Endothelial cell of umbilical vein (primary cell): ENCODE measurements at regions not wholly inside any gene's neighbourhood (a gene's known extent, or its start where the extent isn't known, plus 50 kb on each side); places are given as distances from the start of the nearest gene placed in this dataset.

Experiments
- BruUV-seq: library from RNA; stranded (reverse); fragments of 400-500 nt; replicated peaks from 2 replicates; lab custom pipeline; 2021; lab: Mats Ljungman, UMichigan
- CTCF ChIA-PET: fragments of 300-600, 350-600 bp; sonication (Branson Sonifier 250); formaldehyde crosslinking; loops from one replicate; lab custom pipeline; 2021; ENCODE audit warnings: antibody characterized with exemption, inconsistent platforms; lab: Charles Lee
- POLR2A ChIA-PET: fragments of 300-600, 350-600 bp; sonication (Branson Sonifier 250); formaldehyde crosslinking; loops from one replicate; lab custom pipeline; 2021; ENCODE audit warnings: antibody characterized with exemption, inconsistent platforms; lab: Charles Lee
- DNase-seq: peaks from one replicate; pipeline ENCODE4 v3.0.0-alpha.2; 2011; ENCODE audit warnings: low read depth, low spot score
- FAIRE-seq: peaks from 2 replicates; lab custom pipeline; 2011; peaks lifted over from hg19 to GRCh38; lab: Jason Lieb, UNC
- H2AFZ ChIP-seq: 2 replicates; pipeline ENCODE4 v1.6.0; 2012; ENCODE audit warnings: low read depth, low read length, control low read depth, inconsistent platforms
- H3K27ac ChIP-seq: 2 replicates; pipeline ENCODE4 v1.5.1; 2011; ENCODE audit warnings: low read depth, mild to moderate bottlenecking, control low read depth, low read length, moderate library complexity; ENCODE audit not compliant: insufficient read depth
- H3K27me3 ChIP-seq, 2 experiments: 2 replicates each; pipeline versions ENCODE4 v1.6.0 to v1.6.1; 2011; ENCODE audit warnings: low read length in 2 of 2, mixed read lengths in 1 of 2; ENCODE audit not compliant: control insufficient read depth in 2 of 2, insufficient read depth in 2 of 2
- H3K36me3 ChIP-seq, 2 experiments: 2 replicates in 1 of 2; 3 replicates in 1 of 2; pipeline ENCODE4 v1.5.1; 2011; ENCODE audit warnings: low read length in 2 of 2, mild to moderate bottlenecking in 1 of 2, moderate library complexity in 1 of 2; ENCODE audit not compliant: control insufficient read depth in 2 of 2, insufficient read depth in 2 of 2; ENCODE audit errors: extremely low read depth in 1 of 2
- H3K4me1 ChIP-seq: 3 replicates; pipeline ENCODE4 v1.5.1; 2011; ENCODE audit warnings: mild to moderate bottlenecking, low read length; ENCODE audit not compliant: control insufficient read depth, insufficient read depth; ENCODE audit errors: extremely low read depth
- H3K4me2 ChIP-seq: 2 replicates; pipeline ENCODE4 v1.6.1; 2011; ENCODE audit warnings: low read length, control low read depth, mixed read lengths; ENCODE audit not compliant: insufficient read depth
- H3K4me3 ChIP-seq, 3 experiments: fragments of 200-600 bp in 1 of 3; sonication (generic), shearing (Covaris generic) in 1 of 3; replicated peaks in 1 of 3; 2 replicates each; pipeline ENCODE4 v1.5.1; 2011 to 2016; ENCODE audit warnings: control low read depth in 3 of 3, low read length in 3 of 3, mild to moderate bottlenecking in 2 of 3, inconsistent platforms in 1 of 3, low read depth in 1 of 3, moderate library complexity in 1 of 3; ENCODE audit not compliant: insufficient read depth in 1 of 3
- H3K79me2 ChIP-seq: 2 replicates; pipeline ENCODE4 v1.6.0; 2012; ENCODE audit warnings: low read length, inconsistent platforms; ENCODE audit not compliant: control insufficient read depth, insufficient read depth
- H3K9ac ChIP-seq: replicated peaks from 2 replicates; pipeline ENCODE3; 2011; ENCODE audit warnings: low read length, control low read depth; ENCODE audit not compliant: insufficient read depth; ENCODE audit errors: extremely low read depth
- H3K9me1 ChIP-seq: replicated peaks from 3 replicates; pipeline ENCODE4 v1.6.0; 2011; ENCODE audit warnings: mild to moderate bottlenecking, low read length; ENCODE audit not compliant: control insufficient read depth, insufficient read depth; ENCODE audit errors: extremely low read depth
- H3K9me3 ChIP-seq: replicated peaks from 2 replicates; pipeline ENCODE4 v1.5.1; 2012; ENCODE audit warnings: low read length, inconsistent platforms; ENCODE audit not compliant: control insufficient read depth, insufficient read depth
- H4K20me1 ChIP-seq: replicated peaks from 2 replicates; pipeline ENCODE3; 2011; ENCODE audit warnings: mild to moderate bottlenecking, low read length; ENCODE audit not compliant: control insufficient read depth, insufficient read depth; ENCODE audit errors: extremely low read depth
- EZH2 ChIP-seq: IDR thresholded peaks from 2 replicates; pipeline ENCODE4 v1.6.1; 2012; ENCODE audit warnings: borderline replicate concordance, low read depth, mild to moderate bottlenecking, moderate library complexity, low read length, inconsistent platforms; ENCODE audit not compliant: severe bottlenecking
- FOS ChIP-seq: IDR thresholded peaks from 2 replicates; pipeline ENCODE4 v1.6.1; 2011; ENCODE audit warnings: mild to moderate bottlenecking, low read length, moderate library complexity, borderline replicate concordance; ENCODE audit not compliant: insufficient read depth
- GATA2 ChIP-seq: IDR thresholded peaks from 2 replicates; pipeline ENCODE4 v1.7.0; 2011; ENCODE audit warnings: low read depth, mild to moderate bottlenecking, moderate library complexity, mixed read lengths, low read length; ENCODE audit not compliant: insufficient read length, insufficient read depth
- JUN ChIP-seq: IDR thresholded peaks from 2 replicates; pipeline ENCODE4 v1.6.1; 2011; ENCODE audit warnings: borderline replicate concordance, low read depth; ENCODE audit not compliant: insufficient read length, insufficient read depth
- MAX ChIP-seq: IDR thresholded peaks from 2 replicates; pipeline ENCODE4 v1.6.1; 2011; ENCODE audit not compliant: insufficient read depth, insufficient read length
- MYC ChIP-seq: IDR thresholded peaks from one replicate; pipeline ENCODE4 v1.6.1; 2011; ENCODE audit warnings: mild to moderate bottlenecking, low read depth, low read length
- POLR2A ChIP-seq: IDR thresholded peaks from 2 replicates; pipeline ENCODE4 v1.6.1; 2012; ENCODE audit warnings: low read depth, mild to moderate bottlenecking, control low read depth, low read length
- POLR2AphosphoS5 ChIP-seq: IDR thresholded peaks from 2 replicates; pipeline ENCODE4 v1.6.1; 2012; ENCODE audit warnings: low read depth, mild to moderate bottlenecking, control low read depth, low read length, moderate library complexity; ENCODE audit not compliant: insufficient read depth
- dilution Hi-C: fragments of 300-500 bp; cut with MboI; formaldehyde crosslinking; loops from one replicate; pipeline ENCODE4 v1.15.0; 2019; ENCODE audit warnings: low sequenced_read_pairs; ENCODE audit not compliant: extremely low pct_ligation_motif_present
- intact Hi-C: fragments of 100-400 bp; cut with micrococcal nuclease; formaldehyde crosslinking; loops from one replicate; pipeline ENCODE4 v1.10.0; 2022
- TF ChIP-seq, protein P1 (sequence below), 2 donors: IDR thresholded peaks; 1 replicate in 1 of 2; 2 replicates in 1 of 2; pipeline ENCODE4 v1.5.1; 2011; ENCODE audit warnings: low read length in 2 of 2, mild to moderate bottlenecking in 2 of 2, moderate library complexity in 2 of 2, control low read depth in 1 of 2, inconsistent platforms in 1 of 2, low read depth in 1 of 2; ENCODE audit not compliant: insufficient read depth in 1 of 2; ENCODE audit errors: extremely low read depth in 1 of 2

- H3K4me1 ChIP-seq, result no peaks in the 10 kb centered on the region
- H4K20me1 ChIP-seq, result no peaks in the 10 kb centered on the region
- no TSS peak for BruUV-seq
- POLR2A ChIA-PET, result no interaction called here
- no peaks in the 10 kb centered on the region for H3K36me3 ChIP-seq
- no peak overlapping the region for H2AFZ ChIP-seq
- TF ChIP-seq FOS (no peak), EZH2 (no peak), JUN (no peak), POLR2AphosphoS5 (no peak), POLR2A (no peak)
- no peaks in the 10 kb centered on the region for H3K9me1 ChIP-seq
- H3K9me3 ChIP-seq, result no peaks in the 10 kb centered on the region
- no peak overlapping the region for H3K27ac ChIP-seq
- CTCF ChIA-PET, result interaction anchor here (0.6 kb wide), 1 partner anchor 1168 kb away, joined by 3 read pairs; no protein-coding TSS in a partner anchor
- intact Hi-C loops, result loop anchor here (10.0 kb wide), 1 partner anchor 175 kb away; no protein-coding TSS in a partner anchor
- no peak overlapping the region for H3K9ac ChIP-seq
- no peak overlapping the region for H3K4me2 ChIP-seq
- dilution Hi-C loops, result no loop called here
- no peak overlapping the region for H3K4me3 ChIP-seq
- H3K27me3 ChIP-seq, result no peaks in the 10 kb centered on the region
- DNase-seq, result no peak
- H3K79me2 ChIP-seq, result no peaks in the 10 kb centered on the region
- no peak for FAIRE-seq
Observed at GRCh38 chr11:87719326-87720073, 455.7 kb downstream of the RAB38 start.

DNA sequence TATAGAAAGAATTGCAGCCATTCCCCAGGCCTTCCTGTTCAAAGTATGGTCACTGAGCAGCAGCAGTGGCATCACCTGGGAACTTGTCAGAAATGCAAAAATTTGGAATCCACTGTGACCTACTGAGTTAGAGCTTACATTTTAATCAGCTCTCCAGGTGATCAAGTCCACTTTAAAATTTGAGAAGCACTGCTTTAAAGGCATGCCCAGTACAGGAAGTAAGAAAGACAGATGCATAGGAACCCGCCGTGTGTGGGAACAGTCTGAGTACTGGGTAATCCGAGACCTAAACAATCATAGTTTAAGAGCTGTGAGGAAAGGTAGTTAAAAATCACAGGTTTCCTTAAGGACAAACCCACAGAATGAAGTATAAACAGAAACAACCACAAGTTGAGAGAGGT is 462.4 kb downstream of the RAB38 start:
- Histone ChIP-seq H3K4me1 (no peaks in the 10 kb centered on the region), H3K4me2 (no peak overlapping the region), H3K27me3 (no peaks in the 10 kb centered on the region), H3K79me2 (no peaks in the 10 kb centered on the region), H3K9ac (no peak overlapping the region), H3K27ac (no peak overlapping the region), H4K20me1 (no peaks in the 10 kb centered on the region), H3K9me1 (no peaks in the 10 kb centered on the region), H3K9me3 (no peaks in the 10 kb centered on the region), H2AFZ (no peak overlapping the region), H3K4me3 (no peak overlapping the region), H3K36me3 (no peaks in the 10 kb centered on the region)
- DNase-seq, result no peak
- intact Hi-C loops (no loop called here), dilution Hi-C loops (no loop called here)
- no TSS peak for BruUV-seq
- no peak for FAIRE-seq
- ChIA-PET POLR2A (no interaction called here), CTCF (no interaction called here)
- no peak for TF ChIP-seq GATA2
- TF ChIP-seq FOS, result no peak
- TF ChIP-seq POLR2AphosphoS5, result no peak
- no peak for TF ChIP-seq EZH2
- TF ChIP-seq JUN, result no peak
- TF ChIP-seq MYC, result no peak
- TF ChIP-seq, protein P1, sequence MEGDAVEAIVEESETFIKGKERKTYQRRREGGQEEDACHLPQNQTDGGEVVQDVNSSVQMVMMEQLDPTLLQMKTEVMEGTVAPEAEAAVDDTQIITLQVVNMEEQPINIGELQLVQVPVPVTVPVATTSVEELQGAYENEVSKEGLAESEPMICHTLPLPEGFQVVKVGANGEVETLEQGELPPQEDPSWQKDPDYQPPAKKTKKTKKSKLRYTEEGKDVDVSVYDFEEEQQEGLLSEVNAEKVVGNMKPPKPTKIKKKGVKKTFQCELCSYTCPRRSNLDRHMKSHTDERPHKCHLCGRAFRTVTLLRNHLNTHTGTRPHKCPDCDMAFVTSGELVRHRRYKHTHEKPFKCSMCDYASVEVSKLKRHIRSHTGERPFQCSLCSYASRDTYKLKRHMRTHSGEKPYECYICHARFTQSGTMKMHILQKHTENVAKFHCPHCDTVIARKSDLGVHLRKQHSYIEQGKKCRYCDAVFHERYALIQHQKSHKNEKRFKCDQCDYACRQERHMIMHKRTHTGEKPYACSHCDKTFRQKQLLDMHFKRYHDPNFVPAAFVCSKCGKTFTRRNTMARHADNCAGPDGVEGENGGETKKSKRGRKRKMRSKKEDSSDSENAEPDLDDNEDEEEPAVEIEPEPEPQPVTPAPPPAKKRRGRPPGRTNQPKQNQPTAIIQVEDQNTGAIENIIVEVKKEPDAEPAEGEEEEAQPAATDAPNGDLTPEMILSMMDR (IDR thresholded peaks at IDR 0.05; ENCODE audit: extremely low read depth in 1 of 2, insufficient read depth in 1 of 2, low read depth in 1 of 2, low read length in 2 of 2), result no peak
- no peak for TF ChIP-seq MAX
- no peak for TF ChIP-seq POLR2A
